Activated T-cell treated with anti-CD3 and anti-CD28 coated beads, Interleukin-2, amount 50 U/mL, for 72 hours (primary cell): ENCODE measurements at regions not wholly inside any gene's neighbourhood (a gene's known extent, or its start where the extent isn't known, plus 50 kb on each side); places are given as distances from the start of the nearest gene placed in this dataset.

ENCODE experiments used
- ATAC-seq, 2 donors: fragments of 150-1000 bp; cut with Tn5 transposase; replicated peaks in 1 of 2; 2 replicates each; pipeline ENCODE4 v1.10.0; 2021; ENCODE audit warnings: moderate library complexity in 2 of 2, mild to moderate bottlenecking in 1 of 2
- DNase-seq, 2 donors: peaks; one replicate each; pipeline ENCODE4 v3.0.0; 2021 to 2022; ENCODE audit warnings: mixed read lengths in 1 of 2
- H3K27ac Mint-ChIP-seq: one replicate; pipeline ENCODE4 v1.8.0; 2022; ENCODE audit warnings: mild to moderate bottlenecking, moderate library complexity, mixed read lengths
- H3K27me3 Mint-ChIP-seq: one replicate; pipeline ENCODE4 v1.8.0; 2022; ENCODE audit warnings: low read depth, mixed read lengths
- H3K36me3 Mint-ChIP-seq, 2 donors: one replicate each; pipeline ENCODE4 v1.8.0; 2022; ENCODE audit warnings: mixed read lengths in 2 of 2, mild to moderate bottlenecking in 1 of 2; ENCODE audit not compliant: insufficient read depth in 2 of 2
- H3K4me1 Mint-ChIP-seq: one replicate; pipeline ENCODE4 v1.8.0; 2022; ENCODE audit warnings: low read depth, mixed read lengths
- H3K4me3 Mint-ChIP-seq, 2 donors: one replicate each; pipeline ENCODE4 v1.8.0; 2022; ENCODE audit warnings: mild to moderate bottlenecking in 2 of 2, mixed read lengths in 2 of 2, moderate library complexity in 2 of 2
- H3K9me3 Mint-ChIP-seq, 2 donors: one replicate each; pipeline ENCODE4 v1.8.0; 2022; ENCODE audit warnings: mixed read lengths in 2 of 2

DNA sequence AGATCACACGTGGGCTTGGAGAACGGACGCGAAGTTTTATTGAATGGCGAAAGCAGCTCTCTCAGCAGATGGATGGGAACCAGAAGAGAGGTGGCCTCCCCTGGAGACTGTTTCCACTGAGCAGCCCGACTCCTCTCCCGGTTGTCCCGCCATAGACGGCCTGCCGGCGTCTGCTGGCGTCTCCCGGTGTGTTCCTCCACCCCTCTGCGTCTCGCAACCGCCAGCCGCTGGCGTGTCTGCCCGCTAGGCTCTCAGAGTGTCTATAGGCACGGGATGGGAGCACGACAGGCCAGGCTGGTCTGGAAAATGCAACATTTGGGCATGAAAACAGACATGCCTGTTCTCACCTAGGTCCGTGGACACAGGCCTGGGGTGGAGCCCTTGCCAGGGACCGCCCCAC lies 366.7 kb upstream of the SOX11 start:
- no peaks in the 10 kb centered on the region for H3K4me1 Mint-ChIP-seq
- DNase-seq (no peak), ATAC-seq (no peak)
- H3K27ac Mint-ChIP-seq, result no peak overlapping the region
- H3K36me3 Mint-ChIP-seq, result peaks cover 0 to 3% of the 10 kb centered on the region in 2 donors
- no peaks in the 10 kb centered on the region for H3K27me3 Mint-ChIP-seq
- H3K4me3 Mint-ChIP-seq, result no peak overlapping the region
- H3K9me3 Mint-ChIP-seq, result peaks cover 5 to 7% of the 10 kb centered on the region in 2 donors

GRCh38 chr2:5328826-5329225 lies 363.4 kb upstream of the SOX11 start:
- Mint-ChIP-seq H3K27me3 (no peaks in the 10 kb centered on the region), H3K4me1 (no peaks in the 10 kb centered on the region), H3K27ac (no peak overlapping the region), H3K4me3 (no peak overlapping the region), H3K36me3 (peaks cover 0 to 3% of the 10 kb centered on the region in 2 donors), H3K9me3 (peaks cover 4 to 7% of the 10 kb centered on the region in 2 donors)
- DNase-seq (no peak), ATAC-seq (no peak)

DNA sequence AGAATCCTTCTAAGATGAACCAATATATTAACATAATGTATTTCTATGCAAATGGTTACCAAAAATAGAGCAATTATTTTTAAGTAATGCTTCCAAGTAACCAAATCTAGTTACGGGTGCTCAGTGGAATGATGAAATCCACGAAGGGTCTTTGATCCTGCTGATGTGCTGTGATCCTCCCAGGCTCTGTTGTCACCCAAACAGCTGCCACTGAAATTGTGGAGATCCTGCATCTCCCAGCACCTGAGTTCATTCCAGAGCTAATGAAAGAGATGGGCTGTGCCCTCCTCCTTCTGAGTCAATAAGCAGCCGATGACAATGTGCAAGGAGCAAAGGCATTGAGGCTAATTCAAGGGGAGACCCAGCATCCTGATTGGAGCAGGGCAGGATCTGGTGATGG lies 362.4 kb upstream of the SOX11 start:
- DNase-seq, result no peak
- no peaks in the 10 kb centered on the region for H3K27me3 Mint-ChIP-seq
- H3K27ac Mint-ChIP-seq, result no peak overlapping the region
- ATAC-seq, result no peak
- no peaks in the 10 kb centered on the region for H3K36me3 Mint-ChIP-seq
- H3K4me3 Mint-ChIP-seq, result no peak overlapping the region
- no peaks in the 10 kb centered on the region for H3K4me1 Mint-ChIP-seq
- peaks cover 2 to 6% of the 10 kb centered on the region in 2 donors for H3K9me3 Mint-ChIP-seq

DNA sequence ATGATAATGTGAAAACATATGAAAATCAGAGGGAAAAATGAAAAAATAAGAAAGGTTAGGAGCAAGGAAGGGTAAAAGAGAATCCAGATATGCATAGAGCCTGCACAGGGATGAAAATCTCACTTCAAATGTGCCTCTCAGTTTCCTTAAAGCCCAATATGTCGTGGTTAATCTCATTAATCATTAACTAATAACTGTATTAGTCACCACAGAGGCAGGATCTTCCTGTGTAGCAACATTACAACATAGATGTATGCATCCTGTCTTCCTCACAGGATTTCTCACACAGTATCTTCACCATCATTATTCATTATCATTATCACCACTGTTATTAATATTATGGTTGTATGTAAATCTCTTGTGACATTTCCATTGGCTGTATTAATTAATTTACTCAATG lies 361.2 kb upstream of the SOX11 start:
- ATAC-seq, result no peak
- no peaks in the 10 kb centered on the region for H3K36me3 Mint-ChIP-seq
- H3K4me3 Mint-ChIP-seq, result no peak overlapping the region
- no peak overlapping the region for H3K27ac Mint-ChIP-seq
- no peaks in the 10 kb centered on the region for H3K4me1 Mint-ChIP-seq
- no peak for DNase-seq
- H3K9me3 Mint-ChIP-seq, result peaks cover 0 to 6% of the 10 kb centered on the region in 2 donors
- no peaks in the 10 kb centered on the region for H3K27me3 Mint-ChIP-seq

GRCh38 chr2:5332925-5333324 lies 359.3 kb upstream of the SOX11 start:
- Mint-ChIP-seq H3K4me1 (no peaks in the 10 kb centered on the region), H3K27ac (no peak overlapping the region), H3K4me3 (no peak overlapping the region), H3K36me3 (no peaks in the 10 kb centered on the region), H3K27me3 (no peaks in the 10 kb centered on the region), H3K9me3 (peaks cover 2 to 7% of the 10 kb centered on the region in 2 donors)
- ATAC-seq (no peak), DNase-seq (no peak)

GRCh38 chr2:5339473-5339872 lies 352.7 kb upstream of the SOX11 start:
- Mint-ChIP-seq H3K36me3 (no peaks in the 10 kb centered on the region), H3K27ac (no peak overlapping the region), H3K4me3 (no peak overlapping the region), H3K4me1 (no peaks in the 10 kb centered on the region), H3K9me3 (peaks cover 5 to 7% of the 10 kb centered on the region in 2 donors), H3K27me3 (no peaks in the 10 kb centered on the region)
- no peak for DNase-seq
- no peak for ATAC-seq

- H3K27me3 Mint-ChIP-seq, result no peaks in the 10 kb centered on the region
- peaks cover 3 to 7% of the 10 kb centered on the region in 2 donors for H3K9me3 Mint-ChIP-seq
- DNase-seq (no peak), ATAC-seq (no peak)
- no peaks in the 10 kb centered on the region for H3K36me3 Mint-ChIP-seq
- H3K4me1 Mint-ChIP-seq, result no peaks in the 10 kb centered on the region
- H3K27ac Mint-ChIP-seq, result no peak overlapping the region
- H3K4me3 Mint-ChIP-seq, result no peak overlapping the region
Observed at GRCh38 chr2:5343785-5344335, 348.3 kb upstream of the SOX11 start.

- DNase-seq (no peak), ATAC-seq (no peak)
- peaks cover 0 to 7% of the 10 kb centered on the region in 2 donors for H3K9me3 Mint-ChIP-seq
- H3K27me3 Mint-ChIP-seq, result no peaks in the 10 kb centered on the region
- H3K27ac Mint-ChIP-seq, result no peak overlapping the region
- no peaks in the 10 kb centered on the region for H3K4me1 Mint-ChIP-seq
- no peaks in the 10 kb centered on the region for H3K36me3 Mint-ChIP-seq
- H3K4me3 Mint-ChIP-seq, result no peak overlapping the region
Observed at GRCh38 chr2:5352286-5352685, 339.9 kb upstream of the SOX11 start.

GRCh38 chr2:5353565-5353964 lies 338.6 kb upstream of the SOX11 start:
- H3K4me3 Mint-ChIP-seq, result no peak overlapping the region
- no peak overlapping the region for H3K27ac Mint-ChIP-seq
- no peaks in the 10 kb centered on the region for H3K4me1 Mint-ChIP-seq
- no peak for ATAC-seq
- peaks cover 0 to 5% of the 10 kb centered on the region in 2 donors for H3K9me3 Mint-ChIP-seq
- DNase-seq, result no peak
- no peaks in the 10 kb centered on the region for H3K27me3 Mint-ChIP-seq
- no peaks in the 10 kb centered on the region for H3K36me3 Mint-ChIP-seq

- Mint-ChIP-seq H3K9me3 (peaks cover 4 to 5% of the 10 kb centered on the region in 2 donors), H3K4me1 (no peaks in the 10 kb centered on the region), H3K27ac (no peak overlapping the region), H3K27me3 (no peaks in the 10 kb centered on the region), H3K36me3 (no peaks in the 10 kb centered on the region), H3K4me3 (no peak overlapping the region)
- ATAC-seq (no peak), DNase-seq (no peak)
Observed at GRCh38 chr2:5359397-5359796, 332.8 kb upstream of the SOX11 start.

DNA sequence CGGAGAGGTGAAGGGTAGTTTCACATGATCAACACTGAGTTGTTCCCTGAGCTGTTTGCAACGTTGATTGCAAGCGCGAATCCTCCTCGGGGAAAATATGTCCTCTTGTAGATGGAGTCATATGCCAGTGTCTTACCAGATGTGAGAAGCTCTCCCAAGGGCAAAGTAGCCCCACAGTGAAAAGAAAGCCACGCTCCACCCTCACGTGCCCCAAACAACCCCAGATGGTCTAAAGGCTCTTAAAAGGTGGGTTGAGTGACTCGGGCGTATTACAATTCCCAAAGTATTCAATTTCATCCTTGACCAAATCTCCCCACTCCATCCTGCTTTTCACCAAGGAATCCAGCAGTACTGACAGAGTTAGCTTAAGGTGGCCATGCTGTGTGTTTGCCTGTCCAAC lies 332.1 kb upstream of the SOX11 start:
- no peak for ATAC-seq
- no peak for DNase-seq
- Mint-ChIP-seq H3K4me3 (no peak overlapping the region), H3K36me3 (no peaks in the 10 kb centered on the region), H3K27ac (no peak overlapping the region), H3K27me3 (no peaks in the 10 kb centered on the region), H3K9me3 (peaks cover 4 to 5% of the 10 kb centered on the region in 2 donors), H3K4me1 (no peaks in the 10 kb centered on the region)

GRCh38 chr2:5364361-5364760 lies 327.8 kb upstream of the SOX11 start:
- no peaks in the 10 kb centered on the region for H3K4me1 Mint-ChIP-seq
- H3K9me3 Mint-ChIP-seq, result peaks cover 0 to 4% of the 10 kb centered on the region in 2 donors
- H3K36me3 Mint-ChIP-seq, result no peaks in the 10 kb centered on the region
- H3K4me3 Mint-ChIP-seq, result no peak overlapping the region
- DNase-seq, result no peak
- no peak overlapping the region for H3K27ac Mint-ChIP-seq
- no peaks in the 10 kb centered on the region for H3K27me3 Mint-ChIP-seq
- ATAC-seq, result no peak

- DNase-seq (peak; percentile 53 to 75), ATAC-seq (peak; percentile 52 to 64)
- no peak overlapping the region for H3K27ac Mint-ChIP-seq
- H3K9me3 Mint-ChIP-seq, result peaks cover 0 to 2% of the 10 kb centered on the region in 2 donors
- H3K27me3 Mint-ChIP-seq, result no peaks in the 10 kb centered on the region
- H3K36me3 Mint-ChIP-seq, result no peaks in the 10 kb centered on the region
- H3K4me1 Mint-ChIP-seq, result no peaks in the 10 kb centered on the region
- no peak overlapping the region for H3K4me3 Mint-ChIP-seq
Observed at GRCh38 chr2:5365871-5366461, 326.2 kb upstream of the SOX11 start.

GRCh38 chr2:5367321-5367720 lies 324.9 kb upstream of the SOX11 start:
- Mint-ChIP-seq H3K36me3 (no peaks in the 10 kb centered on the region), H3K27me3 (no peaks in the 10 kb centered on the region), H3K4me3 (no peak overlapping the region), H3K4me1 (no peaks in the 10 kb centered on the region), H3K9me3 (peaks cover 0 to 2% of the 10 kb centered on the region in 2 donors), H3K27ac (no peak overlapping the region)
- ATAC-seq (no peak), DNase-seq (no peak)
